Gastroesophageal sphincter (tissue), 2 donors: ENCODE measurements at regions not wholly inside any gene's neighbourhood (a gene's known extent, or its start where the extent isn't known, plus 50 kb on each side); places are given as distances from the start of the nearest gene placed in this dataset.

Experiments used
- POLR2A ChIP-seq, 2 donors: fragments of 450-650 bp; IDR thresholded peaks; one replicate each; pipeline ENCODE4 v1.6.1; 2017; ENCODE audit warnings: antibody characterized with exemption in 2 of 2, mild to moderate bottlenecking in 2 of 2, moderate library complexity in 1 of 2
- POLR2AphosphoS5 ChIP-seq: sonication (generic); formaldehyde crosslinking; IDR thresholded peaks from one replicate; pipeline ENCODE4 v1.6.1; 2017; ENCODE audit warnings: antibody characterized with exemption

- TF ChIP-seq POLR2AphosphoS5 (no peak), POLR2A (IDR thresholded peaks at IDR 0.05) (no peak)
Measured at GRCh38 chr13:44649834-44650233, 73.7 kb upstream of the TSC22D1 start.
